IMR-90 (cell line): ENCODE measurements at regions not wholly inside any gene's neighbourhood (a gene's known extent, or its start where the extent isn't known, plus 50 kb on each side); places are given as distances from the start of the nearest gene placed in this dataset.

Experiments used
- ATAC-seq: fragments of 200-7000 bp; cut with Tn5 transposase; 2 replicates; pipeline ENCODE4 v1.9.1; 2020; ENCODE audit warnings: low read depth, mild to moderate bottlenecking, moderate library complexity
- BruUV-seq: library from RNA; stranded (reverse); fragments of 400-500 nt; replicated peaks from 2 replicates; lab custom pipeline; 2021; lab: Mats Ljungman, UMichigan
- CTCF ChIA-PET: fragments of 300-600 bp; formaldehyde crosslinking; extraction: SDS; loops from one replicate; lab custom pipeline; 2021; ENCODE audit warnings: antibody characterized with exemption; lab: Yijun Ruan, JAX
- POLR2A ChIA-PET: fragments of 300-600 bp; sonication (Branson Sonifier 250); formaldehyde crosslinking; loops from one replicate; lab custom pipeline; 2022; ENCODE audit warnings: antibody characterized with exemption; ENCODE audit not compliant: unreplicated experiment; lab: Charles Lee
- DNase-seq: peaks from one replicate; pipeline ENCODE4 v3.0.0; 2013
- H2AFZ ChIP-seq: replicated peaks from 2 replicates; pipeline ENCODE3; 2013; ENCODE audit warnings: low read length, mild to moderate bottlenecking; ENCODE audit not compliant: poor library complexity
- H2AK5ac ChIP-seq: 2 replicates; pipeline ENCODE4 v1.6.1; 2013; ENCODE audit warnings: low read depth, low read length, inconsistent platforms
- H2AK9ac ChIP-seq: replicated peaks from 2 replicates; pipeline ENCODE3; 2013; ENCODE audit warnings: mild to moderate bottlenecking, low read depth, low read length, moderate library complexity; ENCODE audit not compliant: poor library complexity
- H2BK120ac ChIP-seq: 2 replicates; pipeline ENCODE4 v1.6.1; 2013; ENCODE audit warnings: low read depth, low read length, inconsistent platforms
- H2BK15ac ChIP-seq: 3 replicates; pipeline ENCODE4 v1.6.1; 2013; ENCODE audit warnings: low read depth, low read length, inconsistent platforms
- H2BK20ac ChIP-seq: 2 replicates; pipeline ENCODE4 v1.6.1; 2013; ENCODE audit warnings: low read depth, mild to moderate bottlenecking, inconsistent platforms, low read length, moderate library complexity
- H2BK5ac ChIP-seq: 2 replicates; pipeline ENCODE4 v1.6.1; 2013; ENCODE audit warnings: mild to moderate bottlenecking, low read depth, low read length, inconsistent platforms; ENCODE audit not compliant: poor library complexity, severe bottlenecking
- H3K14ac ChIP-seq: replicated peaks from 2 replicates; pipeline ENCODE4 v1.6.1; 2013; ENCODE audit warnings: low read depth, low read length, inconsistent platforms
- H3K18ac ChIP-seq: 2 replicates; pipeline ENCODE4 v1.6.1; 2013; ENCODE audit warnings: low read depth, low read length, control low read depth
- H3K23ac ChIP-seq: 2 replicates; pipeline ENCODE4 v1.6.1; 2013; ENCODE audit warnings: low read depth, low read length, inconsistent platforms
- H3K27ac ChIP-seq: 2 replicates; pipeline ENCODE4 v1.5.1; 2013; ENCODE audit warnings: mild to moderate bottlenecking, control low read depth, low read length; ENCODE audit not compliant: insufficient read depth
- H3K27me3 ChIP-seq: 2 replicates; pipeline ENCODE4 v1.6.1; 2013; ENCODE audit warnings: low read length; ENCODE audit not compliant: control insufficient read depth, insufficient read depth
- H3K36me3 ChIP-seq: 2 replicates; pipeline ENCODE4 v1.6.1; 2013; ENCODE audit warnings: low read length, mixed read lengths; ENCODE audit not compliant: control insufficient read depth, insufficient read depth
- H3K4ac ChIP-seq: 2 replicates; pipeline ENCODE4 v1.6.1; 2013; ENCODE audit warnings: low read depth, low read length, inconsistent platforms
- H3K4me1 ChIP-seq: 2 replicates; pipeline ENCODE4 v1.6.1; 2013; ENCODE audit warnings: low read length, mixed read lengths; ENCODE audit not compliant: control insufficient read depth, insufficient read depth
- H3K4me2 ChIP-seq: 2 replicates; pipeline ENCODE4 v1.6.1; 2013; ENCODE audit warnings: low read depth, mild to moderate bottlenecking, control low read depth, low read length, moderate library complexity
- H3K4me3 ChIP-seq: 2 replicates; pipeline ENCODE4 v1.5.1; 2013; ENCODE audit warnings: low read depth, mild to moderate bottlenecking, control low read depth, low read length, moderate library complexity; ENCODE audit not compliant: insufficient read depth
- H3K56ac ChIP-seq: 2 replicates; pipeline ENCODE4 v1.6.1; 2013; ENCODE audit warnings: low read length, inconsistent platforms; ENCODE audit not compliant: insufficient read depth; ENCODE audit errors: extremely low read depth
- H3K79me1 ChIP-seq, 2 experiments: 2 replicates each; pipeline ENCODE4 v1.6.1; 2013; ENCODE audit warnings: low read length in 2 of 2, inconsistent platforms in 1 of 2, low read depth in 1 of 2
- H3K9ac ChIP-seq: 2 replicates; pipeline ENCODE4 v1.6.1; 2013; ENCODE audit warnings: low read depth, low read length, control low read depth
- H3K9me1 ChIP-seq: 2 replicates; pipeline ENCODE4 v1.6.1; 2013; ENCODE audit warnings: low read length, inconsistent platforms; ENCODE audit not compliant: insufficient read depth
- H3K9me3 ChIP-seq: 2 replicates; pipeline ENCODE4 v1.6.1; 2013; ENCODE audit warnings: low read length; ENCODE audit not compliant: control insufficient read depth, insufficient read depth
- H4K20me1 ChIP-seq: 2 replicates; pipeline ENCODE4 v1.6.1; 2013; ENCODE audit warnings: low read length, inconsistent platforms; ENCODE audit not compliant: insufficient read depth
- H4K5ac ChIP-seq: 2 replicates; pipeline ENCODE4 v1.6.1; 2013; ENCODE audit warnings: mild to moderate bottlenecking, low read depth, low read length, control low read depth
- H4K8ac ChIP-seq, 2 experiments: 2 replicates each; pipeline ENCODE4 v1.6.1; 2013; ENCODE audit warnings: low read depth in 2 of 2, low read length in 2 of 2, control low read depth in 1 of 2, inconsistent platforms in 1 of 2
- H4K91ac ChIP-seq: 2 replicates; pipeline ENCODE4 v1.6.1; 2013; ENCODE audit warnings: low read depth, low read length, inconsistent platforms; ENCODE audit not compliant: insufficient read depth
- NFE2L2 ChIP-seq: fragments of 150-350 bp; IDR thresholded peaks from 2 replicates; pipeline ENCODE4 v1.6.1; 2016; ENCODE audit warnings: low read depth, mild to moderate bottlenecking, low read length
- WGBS, 2 experiments: methylation state at CpG; one replicate each; pipeline versions ENCODE4 v1.1.5 to v1.1.7; 2013; ENCODE audit warnings: missing lambda C conversion rate in 2 of 2; ENCODE audit not compliant: insufficient read length in 1 of 2; ENCODE audit errors: extremely low coverage in 2 of 2; 5-methylcytosine and 5-hydroxymethylcytosine counted together
- dilution Hi-C: fragments of 300-500 bp; cut with HindIII; formaldehyde crosslinking; loops from one replicate; pipeline ENCODE4 v1.14.3; 2018; ENCODE audit warnings: low sequenced_read_pairs; ENCODE audit not compliant: unreplicated experiment
- in situ Hi-C: fragments of 300-500 bp; cut with MboI; formaldehyde crosslinking; loops from 3 replicates; pipeline ENCODE4 v1.14.3; 2019; ENCODE audit warnings: low sequenced_read_pairs, inconsistent platforms, mixed read lengths
- intact Hi-C: fragments of 100-400 bp; cut with micrococcal nuclease; formaldehyde crosslinking; loops from 2 replicates; pipeline ENCODE4 v1.10.0; 2022
- TF ChIP-seq, protein P1 (sequence below): conservative IDR thresholded peaks from 2 replicates; pipeline ENCODE4 v1.5.1; 2012; ENCODE audit warnings: mild to moderate bottlenecking, low read depth, low read length, improper control_type of control experiment
- TF ChIP-seq, protein P2 (sequence below): fragments of 150-350 bp; IDR thresholded peaks from 2 replicates; pipeline ENCODE4 v1.6.1; 2017; ENCODE audit warnings: mild to moderate bottlenecking, antibody characterized with exemption, low read length, low read depth

DNA sequence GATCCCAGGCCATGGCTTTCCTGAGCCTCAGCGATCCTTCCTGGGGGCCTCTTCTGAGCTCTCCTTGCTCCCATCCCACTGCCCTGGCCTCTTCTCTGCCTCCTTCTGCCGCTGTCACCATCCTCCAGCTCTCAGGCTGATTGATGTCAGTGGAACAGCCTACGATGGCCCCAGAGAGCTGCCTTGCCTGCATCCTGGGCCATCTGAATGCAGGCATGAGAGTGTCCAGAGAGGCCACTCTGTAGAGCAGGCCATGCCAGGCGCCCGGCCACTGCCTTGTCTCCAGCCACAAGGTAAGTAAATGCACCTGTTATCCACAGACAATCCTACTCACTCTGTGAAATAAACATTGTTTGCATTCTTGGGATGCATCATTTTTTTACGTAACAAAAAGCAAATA is 171.4 kb upstream of the PPP2R2D start:
- Histone ChIP-seq H3K23ac (no peak overlapping the region), H2AK5ac (no peak overlapping the region), H2BK5ac (no peak overlapping the region), H3K4me1 (no peaks in the 10 kb centered on the region), H3K4ac (no peak overlapping the region), H3K56ac (no peak overlapping the region), H3K27ac (no peak overlapping the region), H3K9ac (no peak overlapping the region), H2BK120ac (no peak overlapping the region), H3K14ac (no peak overlapping the region), H4K20me1 (no peaks in the 10 kb centered on the region), H3K4me3 (no peak overlapping the region), H4K5ac (no peak overlapping the region), H3K36me3 (no peaks in the 10 kb centered on the region), H4K91ac (no peak overlapping the region), H2BK15ac (no peak overlapping the region), H3K79me1 (no peaks in the 10 kb centered on the region), H3K9me3 (peaks cover 55% of the 10 kb centered on the region), H3K9me1 (no peaks in the 10 kb centered on the region), H2BK20ac (no peak overlapping the region), H4K8ac (no peak overlapping the region), H3K4me2 (no peak overlapping the region), H3K27me3 (no peaks in the 10 kb centered on the region), H3K18ac (no peak overlapping the region), H2AFZ (no peak overlapping the region), H2AK9ac (no peak overlapping the region)
- intact Hi-C loops (no loop called here), in situ Hi-C loops (no loop called here), dilution Hi-C loops (no loop called here)
- DNase-seq (no peak), ATAC-seq (no peak)
- TF ChIP-seq, protein P1, sequence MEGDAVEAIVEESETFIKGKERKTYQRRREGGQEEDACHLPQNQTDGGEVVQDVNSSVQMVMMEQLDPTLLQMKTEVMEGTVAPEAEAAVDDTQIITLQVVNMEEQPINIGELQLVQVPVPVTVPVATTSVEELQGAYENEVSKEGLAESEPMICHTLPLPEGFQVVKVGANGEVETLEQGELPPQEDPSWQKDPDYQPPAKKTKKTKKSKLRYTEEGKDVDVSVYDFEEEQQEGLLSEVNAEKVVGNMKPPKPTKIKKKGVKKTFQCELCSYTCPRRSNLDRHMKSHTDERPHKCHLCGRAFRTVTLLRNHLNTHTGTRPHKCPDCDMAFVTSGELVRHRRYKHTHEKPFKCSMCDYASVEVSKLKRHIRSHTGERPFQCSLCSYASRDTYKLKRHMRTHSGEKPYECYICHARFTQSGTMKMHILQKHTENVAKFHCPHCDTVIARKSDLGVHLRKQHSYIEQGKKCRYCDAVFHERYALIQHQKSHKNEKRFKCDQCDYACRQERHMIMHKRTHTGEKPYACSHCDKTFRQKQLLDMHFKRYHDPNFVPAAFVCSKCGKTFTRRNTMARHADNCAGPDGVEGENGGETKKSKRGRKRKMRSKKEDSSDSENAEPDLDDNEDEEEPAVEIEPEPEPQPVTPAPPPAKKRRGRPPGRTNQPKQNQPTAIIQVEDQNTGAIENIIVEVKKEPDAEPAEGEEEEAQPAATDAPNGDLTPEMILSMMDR = no peak
- TF ChIP-seq, protein P2, sequence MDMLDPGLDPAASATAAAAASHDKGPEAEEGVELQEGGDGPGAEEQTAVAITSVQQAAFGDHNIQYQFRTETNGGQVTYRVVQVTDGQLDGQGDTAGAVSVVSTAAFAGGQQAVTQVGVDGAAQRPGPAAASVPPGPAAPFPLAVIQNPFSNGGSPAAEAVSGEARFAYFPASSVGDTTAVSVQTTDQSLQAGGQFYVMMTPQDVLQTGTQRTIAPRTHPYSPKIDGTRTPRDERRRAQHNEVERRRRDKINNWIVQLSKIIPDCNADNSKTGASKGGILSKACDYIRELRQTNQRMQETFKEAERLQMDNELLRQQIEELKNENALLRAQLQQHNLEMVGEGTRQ = no peak
- TF ChIP-seq NFE2L2 = no peak
- ChIA-PET POLR2A (no interaction called here), CTCF (no interaction called here)
- 17% methylated on average over 1 of the region's 6 CpGs; no CpG with 5 or more reads in 1 of the 2 experiments for WGBS, 2 experiments
- no TSS peak for BruUV-seq
